IMR-90 (cell line): ENCODE measurements at regions not wholly inside any gene's neighbourhood (a gene's known extent, or its start where the extent isn't known, plus 50 kb on each side); places are given as distances from the start of the nearest gene placed in this dataset.

Source experiments
- ATAC-seq: fragments of 200-7000 bp; cut with Tn5 transposase; 2 replicates; pipeline ENCODE4 v1.9.1; 2020; ENCODE audit warnings: low read depth, mild to moderate bottlenecking, moderate library complexity
- BruUV-seq: library from RNA; stranded (reverse); fragments of 400-500 nt; replicated peaks from 2 replicates; lab custom pipeline; 2021; lab: Mats Ljungman, UMichigan
- CTCF ChIA-PET: fragments of 300-600 bp; formaldehyde crosslinking; extraction: SDS; loops from one replicate; lab custom pipeline; 2021; ENCODE audit warnings: antibody characterized with exemption; lab: Yijun Ruan, JAX
- POLR2A ChIA-PET: fragments of 300-600 bp; sonication (Branson Sonifier 250); formaldehyde crosslinking; loops from one replicate; lab custom pipeline; 2022; ENCODE audit warnings: antibody characterized with exemption; ENCODE audit not compliant: unreplicated experiment; lab: Charles Lee
- DNase-seq: peaks from one replicate; pipeline ENCODE4 v3.0.0; 2013
- H2AFZ ChIP-seq: replicated peaks from 2 replicates; pipeline ENCODE3; 2013; ENCODE audit warnings: low read length, mild to moderate bottlenecking; ENCODE audit not compliant: poor library complexity
- H2AK5ac ChIP-seq: 2 replicates; pipeline ENCODE4 v1.6.1; 2013; ENCODE audit warnings: low read depth, low read length, inconsistent platforms
- H2AK9ac ChIP-seq: replicated peaks from 2 replicates; pipeline ENCODE3; 2013; ENCODE audit warnings: mild to moderate bottlenecking, low read depth, low read length, moderate library complexity; ENCODE audit not compliant: poor library complexity
- H2BK120ac ChIP-seq: 2 replicates; pipeline ENCODE4 v1.6.1; 2013; ENCODE audit warnings: low read depth, low read length, inconsistent platforms
- H2BK15ac ChIP-seq: 3 replicates; pipeline ENCODE4 v1.6.1; 2013; ENCODE audit warnings: low read depth, low read length, inconsistent platforms
- H2BK20ac ChIP-seq: 2 replicates; pipeline ENCODE4 v1.6.1; 2013; ENCODE audit warnings: low read depth, mild to moderate bottlenecking, inconsistent platforms, low read length, moderate library complexity
- H2BK5ac ChIP-seq: 2 replicates; pipeline ENCODE4 v1.6.1; 2013; ENCODE audit warnings: mild to moderate bottlenecking, low read depth, low read length, inconsistent platforms; ENCODE audit not compliant: poor library complexity, severe bottlenecking
- H3K14ac ChIP-seq: replicated peaks from 2 replicates; pipeline ENCODE4 v1.6.1; 2013; ENCODE audit warnings: low read depth, low read length, inconsistent platforms
- H3K18ac ChIP-seq: 2 replicates; pipeline ENCODE4 v1.6.1; 2013; ENCODE audit warnings: low read depth, low read length, control low read depth
- H3K23ac ChIP-seq: 2 replicates; pipeline ENCODE4 v1.6.1; 2013; ENCODE audit warnings: low read depth, low read length, inconsistent platforms
- H3K27ac ChIP-seq: 2 replicates; pipeline ENCODE4 v1.5.1; 2013; ENCODE audit warnings: mild to moderate bottlenecking, control low read depth, low read length; ENCODE audit not compliant: insufficient read depth
- H3K27me3 ChIP-seq: 2 replicates; pipeline ENCODE4 v1.6.1; 2013; ENCODE audit warnings: low read length; ENCODE audit not compliant: control insufficient read depth, insufficient read depth
- H3K36me3 ChIP-seq: 2 replicates; pipeline ENCODE4 v1.6.1; 2013; ENCODE audit warnings: low read length, mixed read lengths; ENCODE audit not compliant: control insufficient read depth, insufficient read depth
- H3K4ac ChIP-seq: 2 replicates; pipeline ENCODE4 v1.6.1; 2013; ENCODE audit warnings: low read depth, low read length, inconsistent platforms
- H3K4me1 ChIP-seq: 2 replicates; pipeline ENCODE4 v1.6.1; 2013; ENCODE audit warnings: low read length, mixed read lengths; ENCODE audit not compliant: control insufficient read depth, insufficient read depth
- H3K4me2 ChIP-seq: 2 replicates; pipeline ENCODE4 v1.6.1; 2013; ENCODE audit warnings: low read depth, mild to moderate bottlenecking, control low read depth, low read length, moderate library complexity
- H3K4me3 ChIP-seq: 2 replicates; pipeline ENCODE4 v1.5.1; 2013; ENCODE audit warnings: low read depth, mild to moderate bottlenecking, control low read depth, low read length, moderate library complexity; ENCODE audit not compliant: insufficient read depth
- H3K56ac ChIP-seq: 2 replicates; pipeline ENCODE4 v1.6.1; 2013; ENCODE audit warnings: low read length, inconsistent platforms; ENCODE audit not compliant: insufficient read depth; ENCODE audit errors: extremely low read depth
- H3K79me1 ChIP-seq, 2 experiments: 2 replicates each; pipeline ENCODE4 v1.6.1; 2013; ENCODE audit warnings: low read length in 2 of 2, inconsistent platforms in 1 of 2, low read depth in 1 of 2
- H3K9ac ChIP-seq: 2 replicates; pipeline ENCODE4 v1.6.1; 2013; ENCODE audit warnings: low read depth, low read length, control low read depth
- H3K9me1 ChIP-seq: 2 replicates; pipeline ENCODE4 v1.6.1; 2013; ENCODE audit warnings: low read length, inconsistent platforms; ENCODE audit not compliant: insufficient read depth
- H3K9me3 ChIP-seq: 2 replicates; pipeline ENCODE4 v1.6.1; 2013; ENCODE audit warnings: low read length; ENCODE audit not compliant: control insufficient read depth, insufficient read depth
- H4K20me1 ChIP-seq: 2 replicates; pipeline ENCODE4 v1.6.1; 2013; ENCODE audit warnings: low read length, inconsistent platforms; ENCODE audit not compliant: insufficient read depth
- H4K5ac ChIP-seq: 2 replicates; pipeline ENCODE4 v1.6.1; 2013; ENCODE audit warnings: mild to moderate bottlenecking, low read depth, low read length, control low read depth
- H4K8ac ChIP-seq, 2 experiments: 2 replicates each; pipeline ENCODE4 v1.6.1; 2013; ENCODE audit warnings: low read depth in 2 of 2, low read length in 2 of 2, control low read depth in 1 of 2, inconsistent platforms in 1 of 2
- H4K91ac ChIP-seq: 2 replicates; pipeline ENCODE4 v1.6.1; 2013; ENCODE audit warnings: low read depth, low read length, inconsistent platforms; ENCODE audit not compliant: insufficient read depth
- BHLHE40 ChIP-seq: fragments of 150-350 bp; IDR thresholded peaks from 2 replicates; pipeline ENCODE4 v1.6.1; 2016; ENCODE audit warnings: mild to moderate bottlenecking, low read depth, low read length
- CEBPB ChIP-seq: IDR thresholded peaks from 2 replicates; pipeline ENCODE4 v1.6.1; 2012; ENCODE audit warnings: low read depth, low read length, improper control_type of control experiment
- CHD1 ChIP-seq: IDR thresholded peaks from 2 replicates; pipeline ENCODE4 v1.6.1; 2012; ENCODE audit warnings: low read depth, low read length, improper control_type of control experiment
- CTCF ChIP-seq: conservative IDR thresholded peaks from 2 replicates; pipeline ENCODE4 v1.5.1; 2012; ENCODE audit warnings: mild to moderate bottlenecking, low read depth, low read length, improper control_type of control experiment
- ELK1 ChIP-seq: fragments of 150-350 bp; IDR thresholded peaks from 2 replicates; pipeline ENCODE4 v1.6.1; 2016; ENCODE audit warnings: low read depth, mild to moderate bottlenecking, low read length, moderate library complexity, borderline replicate concordance
- FOS ChIP-seq: fragments of 150-350 bp; IDR thresholded peaks from 2 replicates; pipeline ENCODE4 v1.6.1; 2016; ENCODE audit warnings: low read depth, low read length
- MAZ ChIP-seq: IDR thresholded peaks from 2 replicates; pipeline ENCODE4 v1.6.1; 2012; ENCODE audit warnings: low read depth, mild to moderate bottlenecking, low read length, improper control_type of control experiment, moderate library complexity, borderline replicate concordance
- MXI1 ChIP-seq: IDR thresholded peaks from 2 replicates; pipeline ENCODE4 v1.6.1; 2012; ENCODE audit warnings: low read depth, mild to moderate bottlenecking, low read length, moderate library complexity, borderline replicate concordance
- NFE2L2 ChIP-seq: fragments of 150-350 bp; IDR thresholded peaks from 2 replicates; pipeline ENCODE4 v1.6.1; 2016; ENCODE audit warnings: low read depth, mild to moderate bottlenecking, low read length
- POLR2A ChIP-seq: IDR thresholded peaks from 2 replicates; pipeline ENCODE4 v1.6.1; 2012; ENCODE audit warnings: mild to moderate bottlenecking, low read depth, low read length
- RAD21 ChIP-seq: IDR thresholded peaks from 2 replicates; pipeline ENCODE4 v1.6.1; 2012; ENCODE audit warnings: low read length, improper control_type of control experiment
- RCOR1 ChIP-seq: IDR thresholded peaks from 2 replicates; pipeline ENCODE4 v1.6.1; 2012; ENCODE audit warnings: mild to moderate bottlenecking, low read length, improper control_type of control experiment; ENCODE audit not compliant: insufficient replicate concordance
- RFX5 ChIP-seq: IDR thresholded peaks from 2 replicates; pipeline ENCODE4 v1.8.0; 2012; ENCODE audit warnings: low read depth, mild to moderate bottlenecking, low read length, moderate library complexity
- SMC3 ChIP-seq: fragments of 150-350 bp; IDR thresholded peaks from 2 replicates; pipeline ENCODE4 v1.6.1; 2016; ENCODE audit warnings: low read depth, mild to moderate bottlenecking, antibody characterized with exemption, low read length, moderate library complexity
- USF2 ChIP-seq: fragments of 150-350 bp; IDR thresholded peaks from 2 replicates; pipeline ENCODE4 v1.6.1; 2017; ENCODE audit warnings: mild to moderate bottlenecking, antibody characterized with exemption, low read length, low read depth
- WGBS, 2 experiments: methylation state at CpG; one replicate each; pipeline versions ENCODE4 v1.1.5 to v1.1.7; 2013; ENCODE audit warnings: missing lambda C conversion rate in 2 of 2; ENCODE audit not compliant: insufficient read length in 1 of 2; ENCODE audit errors: extremely low coverage in 2 of 2; 5-methylcytosine and 5-hydroxymethylcytosine counted together
- dilution Hi-C: fragments of 300-500 bp; cut with HindIII; formaldehyde crosslinking; loops from one replicate; pipeline ENCODE4 v1.14.3; 2018; ENCODE audit warnings: low sequenced_read_pairs; ENCODE audit not compliant: unreplicated experiment
- in situ Hi-C: fragments of 300-500 bp; cut with MboI; formaldehyde crosslinking; loops from 3 replicates; pipeline ENCODE4 v1.14.3; 2019; ENCODE audit warnings: low sequenced_read_pairs, inconsistent platforms, mixed read lengths
- intact Hi-C: fragments of 100-400 bp; cut with micrococcal nuclease; formaldehyde crosslinking; loops from 2 replicates; pipeline ENCODE4 v1.10.0; 2022

GRCh38 chr22:19644314-19645223 lies 69.7 kb upstream of the SEPTIN5 start:
- no peak for DNase-seq
- no peak overlapping the region for H4K8ac ChIP-seq
- 50% methylated on average over 2 of the region's 12 CpGs; no CpG with 5 or more reads in 1 of the 2 experiments for WGBS, 2 experiments
- no peaks in the 10 kb centered on the region for H4K20me1 ChIP-seq
- no peak overlapping the region for H3K27ac ChIP-seq
- H3K9me1 ChIP-seq, result no peaks in the 10 kb centered on the region
- no peak overlapping the region for H2BK15ac ChIP-seq
- no peak overlapping the region for H2BK20ac ChIP-seq
- peaks cover 11% of the 10 kb centered on the region for H3K9me3 ChIP-seq
- H2AFZ ChIP-seq, result no peak overlapping the region
- H4K91ac ChIP-seq, result no peak overlapping the region
- H3K4me1 ChIP-seq, result no peaks in the 10 kb centered on the region
- intact Hi-C loops, result no loop called here
- H3K79me1 ChIP-seq, result no peaks in the 10 kb centered on the region
- H2BK120ac ChIP-seq, result no peak overlapping the region
- peaks cover 25% of the 10 kb centered on the region for H3K27me3 ChIP-seq
- no peak overlapping the region for H3K23ac ChIP-seq
- H4K5ac ChIP-seq, result no peak overlapping the region
- H3K4me3 ChIP-seq, result no peak overlapping the region
- CTCF ChIA-PET, result no interaction called here
- no peak for ATAC-seq
- no peak overlapping the region for H2AK5ac ChIP-seq
- no peak overlapping the region for H2BK5ac ChIP-seq
- no peaks in the 10 kb centered on the region for H3K36me3 ChIP-seq
- H2AK9ac ChIP-seq, result no peak overlapping the region
- H3K4me2 ChIP-seq, result no peak overlapping the region
- H3K18ac ChIP-seq, result no peak overlapping the region
- dilution Hi-C loops, result no loop called here
- BruUV-seq, result no TSS peak
- H3K9ac ChIP-seq, result no peak overlapping the region
- in situ Hi-C loops, result no loop called here
- H3K4ac ChIP-seq, result no peak overlapping the region
- POLR2A ChIA-PET, result no interaction called here
- H3K14ac ChIP-seq, result no peak overlapping the region
- H3K56ac ChIP-seq, result no peak overlapping the region
- TF ChIP-seq SMC3, result no peak
- TF ChIP-seq POLR2A, result no peak
- TF ChIP-seq CHD1, result no peak
- no peak for TF ChIP-seq USF2
- TF ChIP-seq ELK1, result no peak
- no peak for TF ChIP-seq RFX5
- no peak for TF ChIP-seq CTCF
- no peak for TF ChIP-seq BHLHE40
- no peak for TF ChIP-seq MXI1
- no peak for TF ChIP-seq CEBPB
- no peak for TF ChIP-seq RCOR1
- no peak for TF ChIP-seq FOS
- TF ChIP-seq MAZ, result no peak
- TF ChIP-seq RAD21, result no peak
- no peak for TF ChIP-seq NFE2L2
